ENCODE measurements at regions not wholly inside any gene's neighbourhood (a gene's known extent, or its start where the extent isn't known, plus 50 kb on each side); places are given as distances from the start of the nearest gene placed in this dataset.

DNA sequence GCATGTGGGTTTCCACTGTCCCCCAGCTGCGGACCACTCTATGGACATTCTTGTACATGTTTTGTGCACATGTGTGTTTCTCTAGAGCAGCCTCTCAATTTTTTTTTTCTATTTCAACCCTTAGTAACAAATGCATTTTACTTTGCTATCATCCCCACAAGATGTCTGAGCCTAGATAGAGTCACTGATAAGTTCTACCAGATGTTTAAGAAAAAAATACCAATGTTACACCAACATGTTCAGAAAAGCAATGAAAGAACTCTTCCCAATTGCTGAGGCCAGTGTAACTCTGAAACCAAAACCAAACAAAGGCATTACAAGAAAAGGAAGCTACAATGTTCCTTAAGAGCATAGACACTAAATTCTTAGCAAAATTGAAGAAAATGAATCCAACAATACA is 218.5 kb downstream of the CXCL12 start:
- no peak for DNase-seq (ENCODE audit: extremely low spot score, unreplicated experiment)
- Mint-ChIP-seq H3K36me3 (ENCODE audit: unreplicated experiment) (no peaks in the 10 kb centered on the region), H3K4me1 (ENCODE audit: unreplicated experiment) (no peaks in the 10 kb centered on the region), H3K9me3 (ENCODE audit: unreplicated experiment) (no peaks in the 10 kb centered on the region), H3K27me3 (ENCODE audit: unreplicated experiment) (peaks cover 62% of the 10 kb centered on the region), H3K27ac (ENCODE audit: unreplicated experiment) (no peak overlapping the region), H3K4me3 (ENCODE audit: unreplicated experiment) (no peak overlapping the region)
- TF ChIP-seq, protein P1, sequence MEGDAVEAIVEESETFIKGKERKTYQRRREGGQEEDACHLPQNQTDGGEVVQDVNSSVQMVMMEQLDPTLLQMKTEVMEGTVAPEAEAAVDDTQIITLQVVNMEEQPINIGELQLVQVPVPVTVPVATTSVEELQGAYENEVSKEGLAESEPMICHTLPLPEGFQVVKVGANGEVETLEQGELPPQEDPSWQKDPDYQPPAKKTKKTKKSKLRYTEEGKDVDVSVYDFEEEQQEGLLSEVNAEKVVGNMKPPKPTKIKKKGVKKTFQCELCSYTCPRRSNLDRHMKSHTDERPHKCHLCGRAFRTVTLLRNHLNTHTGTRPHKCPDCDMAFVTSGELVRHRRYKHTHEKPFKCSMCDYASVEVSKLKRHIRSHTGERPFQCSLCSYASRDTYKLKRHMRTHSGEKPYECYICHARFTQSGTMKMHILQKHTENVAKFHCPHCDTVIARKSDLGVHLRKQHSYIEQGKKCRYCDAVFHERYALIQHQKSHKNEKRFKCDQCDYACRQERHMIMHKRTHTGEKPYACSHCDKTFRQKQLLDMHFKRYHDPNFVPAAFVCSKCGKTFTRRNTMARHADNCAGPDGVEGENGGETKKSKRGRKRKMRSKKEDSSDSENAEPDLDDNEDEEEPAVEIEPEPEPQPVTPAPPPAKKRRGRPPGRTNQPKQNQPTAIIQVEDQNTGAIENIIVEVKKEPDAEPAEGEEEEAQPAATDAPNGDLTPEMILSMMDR (IDR thresholded peaks at IDR 0.05) = no peak

DNA sequence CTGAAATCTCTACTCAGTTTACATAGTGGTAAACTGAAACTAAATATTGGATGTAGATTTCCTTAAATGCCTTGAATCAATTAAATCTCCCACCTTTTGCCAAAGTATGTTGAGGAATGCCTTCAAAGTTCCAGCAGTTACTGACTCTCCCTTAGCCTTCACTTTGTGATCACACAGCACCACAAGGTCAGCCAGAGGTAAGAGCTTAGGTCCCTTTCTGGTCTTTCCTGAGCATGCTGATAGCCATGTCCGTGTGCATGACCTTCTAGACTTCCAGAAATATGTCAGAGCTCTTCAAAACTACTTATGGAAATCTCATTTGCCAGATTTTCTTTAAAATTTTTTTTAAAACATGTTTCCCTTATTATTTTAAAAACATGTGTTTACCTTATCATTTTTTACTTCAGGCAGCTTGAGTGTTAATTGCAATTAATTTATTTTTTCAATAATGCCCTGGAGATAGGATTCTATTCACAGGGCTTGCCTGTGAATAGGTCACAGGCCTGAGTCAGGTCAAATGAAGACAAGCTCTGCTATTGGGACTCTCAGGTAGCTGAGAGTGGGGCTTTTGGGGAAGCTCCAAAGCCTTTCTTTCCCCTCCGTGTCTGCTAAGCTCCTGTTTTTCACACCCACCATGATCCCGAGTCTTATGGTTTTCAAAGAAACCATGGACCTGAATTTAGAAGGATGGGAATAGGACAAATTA is 220.5 kb downstream of the CXCL12 start:
- Mint-ChIP-seq H3K9me3 (ENCODE audit: unreplicated experiment) (no peaks in the 10 kb centered on the region), H3K4me3 (ENCODE audit: unreplicated experiment) (no peak overlapping the region), H3K36me3 (ENCODE audit: unreplicated experiment) (no peaks in the 10 kb centered on the region), H3K4me1 (ENCODE audit: unreplicated experiment) (no peaks in the 10 kb centered on the region), H3K27me3 (ENCODE audit: unreplicated experiment) (peaks cover 43% of the 10 kb centered on the region), H3K27ac (ENCODE audit: unreplicated experiment) (no peak overlapping the region)
- DNase-seq (ENCODE audit: extremely low spot score, unreplicated experiment) = no peak
- TF ChIP-seq, protein P1 (IDR thresholded peaks at IDR 0.05) = no peak

DNA sequence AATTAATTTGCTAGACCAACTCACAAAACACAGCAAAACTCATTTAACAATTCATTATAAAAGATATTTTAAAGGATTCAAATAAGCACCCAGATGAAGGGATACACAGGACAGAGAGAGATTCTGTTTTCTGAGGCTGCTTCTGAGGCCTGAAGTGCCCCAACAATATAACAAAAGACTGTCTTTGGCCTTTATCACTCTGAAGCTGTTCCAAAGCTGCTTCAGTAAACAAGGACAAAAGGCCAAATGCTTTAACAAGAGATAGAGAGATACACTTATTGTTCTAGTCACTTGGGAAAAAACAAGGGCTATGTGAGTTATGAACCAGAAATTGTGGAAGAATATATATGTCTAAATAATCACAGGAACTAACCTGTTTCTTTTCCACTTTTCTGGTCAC is 223.7 kb downstream of the CXCL12 start:
- Mint-ChIP-seq H3K4me1 (ENCODE audit: unreplicated experiment) (no peaks in the 10 kb centered on the region), H3K4me3 (ENCODE audit: unreplicated experiment) (no peak overlapping the region), H3K36me3 (ENCODE audit: unreplicated experiment) (peaks cover 2% of the 10 kb centered on the region), H3K9me3 (ENCODE audit: unreplicated experiment) (peaks cover 13% of the 10 kb centered on the region), H3K27me3 (ENCODE audit: unreplicated experiment) (peaks cover 23% of the 10 kb centered on the region), H3K27ac (ENCODE audit: unreplicated experiment) (no peak overlapping the region)
- DNase-seq (ENCODE audit: extremely low spot score, unreplicated experiment) = no peak
- TF ChIP-seq, protein P1 (IDR thresholded peaks at IDR 0.05) = no peak

DNA sequence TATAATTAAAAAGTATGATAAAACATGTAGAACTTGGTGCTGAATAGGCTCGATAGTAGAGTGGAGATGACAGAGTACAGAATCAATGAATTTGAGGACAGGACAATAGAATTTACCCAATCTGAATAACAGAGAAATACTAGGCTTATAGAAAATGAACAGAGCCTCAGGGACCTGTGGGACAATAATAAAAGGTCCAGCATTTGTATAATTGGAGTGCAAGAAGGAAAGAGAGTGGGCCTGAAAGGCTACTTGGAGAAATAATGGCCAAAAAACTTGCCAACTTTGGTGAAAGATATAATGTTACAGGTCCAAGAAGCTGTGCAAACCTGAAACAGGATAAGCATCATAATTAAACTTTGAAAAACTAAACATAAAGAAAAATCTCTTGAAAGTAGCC is 227.3 kb downstream of the CXCL12 start:
- peaks cover 13% of the 10 kb centered on the region for H3K9me3 Mint-ChIP-seq (ENCODE audit: unreplicated experiment)
- H3K27me3 Mint-ChIP-seq (ENCODE audit: unreplicated experiment) = peaks cover 16% of the 10 kb centered on the region
- TF ChIP-seq, protein P1 (IDR thresholded peaks at IDR 0.05) = no peak
- H3K4me3 Mint-ChIP-seq (ENCODE audit: unreplicated experiment) = no peak overlapping the region
- no peak for DNase-seq (ENCODE audit: extremely low spot score, unreplicated experiment)
- no peak overlapping the region for H3K27ac Mint-ChIP-seq (ENCODE audit: unreplicated experiment)
- peaks cover 2% of the 10 kb centered on the region for H3K36me3 Mint-ChIP-seq (ENCODE audit: unreplicated experiment)
- H3K4me1 Mint-ChIP-seq (ENCODE audit: unreplicated experiment) = no peaks in the 10 kb centered on the region

DNA sequence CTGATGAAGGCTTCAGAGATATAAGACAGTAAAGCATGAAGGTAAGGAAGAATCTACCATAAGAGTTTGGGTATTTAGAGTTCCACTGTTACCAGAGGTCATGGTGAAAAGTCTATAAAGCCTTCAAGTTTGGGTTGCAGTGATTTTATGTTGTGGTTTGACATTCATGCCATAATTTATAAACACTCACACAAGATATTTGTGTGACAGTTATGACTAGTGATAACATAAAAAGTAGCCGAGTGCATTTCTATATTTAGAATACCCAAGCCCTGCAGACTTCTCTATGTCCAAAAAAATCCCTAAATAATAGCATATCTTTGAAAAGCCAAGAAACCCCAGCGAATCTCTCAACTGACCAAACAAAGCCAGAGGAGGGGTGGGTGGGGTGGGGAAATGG is 229.9 kb downstream of the CXCL12 start:
- H3K4me3 Mint-ChIP-seq (ENCODE audit: unreplicated experiment) = no peak overlapping the region
- no peaks in the 10 kb centered on the region for H3K4me1 Mint-ChIP-seq (ENCODE audit: unreplicated experiment)
- TF ChIP-seq, protein P1 (IDR thresholded peaks at IDR 0.05) = no peak
- H3K36me3 Mint-ChIP-seq (ENCODE audit: unreplicated experiment) = peaks cover 4% of the 10 kb centered on the region
- peaks cover 22% of the 10 kb centered on the region for H3K9me3 Mint-ChIP-seq (ENCODE audit: unreplicated experiment)
- no peak for DNase-seq (ENCODE audit: extremely low spot score, unreplicated experiment)
- no peak overlapping the region for H3K27ac Mint-ChIP-seq (ENCODE audit: unreplicated experiment)
- peaks cover 31% of the 10 kb centered on the region for H3K27me3 Mint-ChIP-seq (ENCODE audit: unreplicated experiment)

All from osteocyte (in vitro differentiated cells).